Choroid plexus epithelial cell (primary cell): ENCODE measurements at regions not wholly inside any gene's neighbourhood (a gene's known extent, or its start where the extent isn't known, plus 50 kb on each side); places are given as distances from the start of the nearest gene placed in this dataset.
"Not testable (repeated sequence)": the region's sequence is repeated elsewhere in the genome, so short reads cannot be mapped to it uniquely, and the experiment has no call there.

Experiments
- DNase-seq: peaks from one replicate; pipeline ENCODE4 v3.0.0-alpha.2; 2010; ENCODE audit warnings: low read depth
- H3K4me3 ChIP-seq: 2 replicates; pipeline ENCODE4 v1.5.1; 2011; ENCODE audit warnings: low read depth, mild to moderate bottlenecking, control low read depth, low read length, moderate library complexity
- TF ChIP-seq, protein P1 (sequence below): conservative IDR thresholded peaks from 2 replicates; pipeline ENCODE4 v1.5.1; 2011; ENCODE audit warnings: low read depth, mild to moderate bottlenecking, control low read depth, inconsistent platforms, low read length, moderate library complexity

DNA sequence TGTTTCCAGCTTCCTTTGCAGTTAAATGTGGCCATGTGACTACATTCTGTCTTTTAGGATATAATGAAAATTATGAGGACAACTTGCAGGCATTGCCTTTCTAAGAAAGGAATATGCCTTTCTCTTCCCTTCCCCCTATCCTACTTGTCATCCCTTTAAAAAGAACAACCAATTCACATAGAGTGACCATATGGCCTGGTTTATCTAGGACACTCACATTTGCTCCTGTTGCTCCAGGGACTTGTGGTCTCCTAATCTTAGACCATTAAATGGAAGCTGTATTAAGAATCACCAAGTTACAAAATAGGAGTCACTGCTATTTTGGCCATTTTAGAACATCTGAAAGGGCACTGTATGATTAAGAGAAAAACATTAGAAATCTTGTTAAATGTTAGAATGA, 520.3 kb downstream of the DTWD2 start:
- TF ChIP-seq, protein P1, sequence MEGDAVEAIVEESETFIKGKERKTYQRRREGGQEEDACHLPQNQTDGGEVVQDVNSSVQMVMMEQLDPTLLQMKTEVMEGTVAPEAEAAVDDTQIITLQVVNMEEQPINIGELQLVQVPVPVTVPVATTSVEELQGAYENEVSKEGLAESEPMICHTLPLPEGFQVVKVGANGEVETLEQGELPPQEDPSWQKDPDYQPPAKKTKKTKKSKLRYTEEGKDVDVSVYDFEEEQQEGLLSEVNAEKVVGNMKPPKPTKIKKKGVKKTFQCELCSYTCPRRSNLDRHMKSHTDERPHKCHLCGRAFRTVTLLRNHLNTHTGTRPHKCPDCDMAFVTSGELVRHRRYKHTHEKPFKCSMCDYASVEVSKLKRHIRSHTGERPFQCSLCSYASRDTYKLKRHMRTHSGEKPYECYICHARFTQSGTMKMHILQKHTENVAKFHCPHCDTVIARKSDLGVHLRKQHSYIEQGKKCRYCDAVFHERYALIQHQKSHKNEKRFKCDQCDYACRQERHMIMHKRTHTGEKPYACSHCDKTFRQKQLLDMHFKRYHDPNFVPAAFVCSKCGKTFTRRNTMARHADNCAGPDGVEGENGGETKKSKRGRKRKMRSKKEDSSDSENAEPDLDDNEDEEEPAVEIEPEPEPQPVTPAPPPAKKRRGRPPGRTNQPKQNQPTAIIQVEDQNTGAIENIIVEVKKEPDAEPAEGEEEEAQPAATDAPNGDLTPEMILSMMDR: no peak
- no peak overlapping the region for H3K4me3 ChIP-seq

DNA sequence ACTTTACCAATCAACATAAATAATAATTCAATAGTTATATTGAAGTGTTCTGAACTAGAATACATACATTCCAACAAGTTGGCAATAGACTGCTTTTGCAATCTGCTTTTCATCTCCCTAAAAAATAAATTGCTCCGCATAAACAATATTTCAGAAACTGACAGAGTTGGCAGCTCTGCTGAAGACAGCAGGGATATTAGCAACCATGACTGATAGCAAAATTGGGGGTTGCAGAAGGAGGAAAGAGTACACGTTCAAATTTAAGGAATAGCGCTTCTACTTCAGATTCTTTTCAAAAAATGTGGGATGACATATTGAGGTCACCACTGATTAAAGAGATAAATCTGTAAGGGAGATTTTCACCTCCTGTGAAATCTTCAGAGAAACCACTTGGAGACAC, 521.2 kb downstream of the DTWD2 start:
- H3K4me3 ChIP-seq: no peak overlapping the region
- TF ChIP-seq, protein P1: no peak
- no peak for DNase-seq

More for the DNA sequence above, 520.3 kb downstream of the DTWD2 start:
- DNase-seq: no peak

DNA sequence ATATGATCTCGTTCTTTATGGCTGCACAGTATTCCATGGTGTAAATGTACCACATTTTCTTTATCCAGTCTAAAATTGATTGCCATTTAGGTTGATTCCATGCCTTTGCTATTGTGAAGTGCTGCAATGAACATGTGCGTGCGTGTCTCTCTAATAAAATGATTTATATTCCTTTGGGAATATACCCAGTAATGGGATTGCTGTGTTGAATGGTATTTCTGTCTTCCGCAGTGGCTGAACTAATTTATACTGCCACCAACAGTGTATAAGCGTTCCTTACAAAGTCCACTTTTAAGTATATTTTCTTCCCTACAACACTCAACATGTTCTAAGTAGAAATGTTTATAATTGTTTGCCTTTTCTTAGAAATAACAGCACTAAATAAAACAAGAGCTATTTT, 521.9 kb downstream of the DTWD2 start:
- no peak overlapping the region for H3K4me3 ChIP-seq
- no peak for DNase-seq
- TF ChIP-seq, protein P1: no peak

DNA sequence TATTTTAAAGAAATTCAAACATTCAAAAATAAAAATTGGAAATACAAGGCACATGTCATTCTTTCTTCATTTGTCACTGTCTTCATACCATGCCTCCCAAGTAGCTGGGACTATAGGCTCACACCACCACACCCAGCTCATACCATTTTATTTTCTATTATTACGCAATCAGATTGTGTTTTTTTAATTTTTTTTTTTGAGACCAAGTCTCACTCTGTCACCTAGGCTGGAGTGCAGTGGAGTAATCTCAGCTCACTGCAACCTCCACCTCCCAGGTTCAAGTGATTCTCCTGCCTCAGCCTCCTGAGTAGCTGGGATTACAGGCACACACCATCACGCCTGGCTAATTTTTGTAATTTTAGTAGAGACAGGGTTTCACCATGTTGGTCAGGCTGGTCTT, 526.1 kb downstream of the DTWD2 start:
- H3K4me3 ChIP-seq, DNase-seq: not testable (repeated sequence)

DNA sequence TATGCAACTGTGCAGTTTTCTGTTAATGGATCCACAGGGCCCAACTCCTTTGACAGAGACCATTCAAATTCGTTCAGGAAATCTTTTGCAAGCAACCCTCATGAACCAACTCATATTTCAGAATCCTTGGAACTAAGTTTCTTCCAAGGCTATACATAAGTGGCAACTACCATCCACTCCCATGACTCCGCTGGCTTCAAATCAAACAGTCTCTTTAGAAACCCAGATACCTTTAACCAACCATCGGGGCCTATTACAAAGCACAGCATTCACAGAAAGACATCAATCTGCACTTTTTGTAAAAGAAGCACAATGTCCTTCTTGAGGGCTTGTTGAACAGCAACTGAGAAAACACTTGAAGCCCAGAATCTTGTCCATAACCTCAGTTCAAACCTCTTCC, 526.9 kb downstream of the DTWD2 start:
- TF ChIP-seq, protein P1: no peak
- no peak for DNase-seq
- H3K4me3 ChIP-seq: no peak overlapping the region

DNA sequence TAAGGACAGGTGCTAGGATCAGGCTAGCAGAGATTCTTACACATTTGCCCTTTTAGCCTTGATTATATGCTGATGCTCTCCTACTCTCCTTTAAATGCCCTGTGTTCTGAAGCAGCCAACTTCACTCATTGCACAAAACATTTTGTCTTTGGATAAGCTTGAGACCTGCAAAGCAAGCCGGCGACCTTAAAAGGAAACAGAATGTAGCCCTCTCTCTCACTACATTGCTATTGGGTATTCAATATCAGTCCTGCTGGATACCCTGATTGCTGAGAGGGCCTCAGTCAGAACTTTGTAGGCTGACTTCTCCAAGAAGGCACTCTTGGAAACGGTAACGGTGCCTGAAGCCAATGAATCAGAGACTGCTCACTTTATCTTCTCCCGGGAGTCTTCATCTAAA, 528.9 kb downstream of the DTWD2 start:
- no peak for DNase-seq
- TF ChIP-seq, protein P1: no peak
- H3K4me3 ChIP-seq: no peak overlapping the region

DNA sequence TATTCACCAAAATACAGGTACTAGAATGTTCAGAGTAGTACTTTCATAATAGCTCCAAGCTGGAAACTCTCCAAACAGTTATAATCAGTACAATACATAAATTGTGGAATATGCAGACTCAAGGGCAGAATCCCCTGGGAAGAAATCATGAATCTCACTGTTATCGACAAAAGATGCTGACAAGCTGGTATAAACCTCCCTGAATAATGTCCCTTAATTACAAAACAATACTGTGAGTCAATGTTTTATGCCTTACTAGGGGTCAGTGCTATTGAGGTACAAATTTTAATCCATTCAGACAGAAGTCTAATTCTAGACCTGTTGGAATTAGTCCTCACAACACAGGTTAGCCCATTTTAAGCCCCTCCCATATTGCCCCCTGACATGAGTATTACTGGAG, 532.3 kb downstream of the DTWD2 start:
- no peak overlapping the region for H3K4me3 ChIP-seq
- TF ChIP-seq, protein P1: no peak
- no peak for DNase-seq
